ENCODE measurements at regions not wholly inside any gene's neighbourhood (a gene's known extent, or its start where the extent isn't known, plus 50 kb on each side); places are given as distances from the start of the nearest gene placed in this dataset.

GRCh38 chr14:38113546-38113945 is 94.2 kb upstream of the SSTR1 start:
- DNase-seq (ENCODE audit: low read depth, low spot score) = no peak
- Histone ChIP-seq H3K27ac (ENCODE audit: low read length) (no peak overlapping the region), H3K36me3 (ENCODE audit: control insufficient read depth, insufficient read depth, low read length) (no peaks in the 10 kb centered on the region), H3K4me1 (ENCODE audit: control insufficient read depth, insufficient read depth, low read length) (no peaks in the 10 kb centered on the region), H3K9me3 (ENCODE audit: control insufficient read depth, insufficient read depth, low read depth, low read length) (no peaks in the 10 kb centered on the region), H3K4me3 (ENCODE audit: low read depth in 2 of 2, low read length in 2 of 2) (no peak overlapping the region), H3K27me3 (ENCODE audit: control insufficient read depth, insufficient read depth, low read length) (no peaks in the 10 kb centered on the region)
- ChIA-PET POLR2A (no interaction called here), CTCF (no interaction called here)
- intact Hi-C loops (cut with micrococcal nuclease; ENCODE audit: unreplicated experiment) = no loop called here
- in situ Hi-C loops (cut with HindIII; ENCODE audit: low pct_unique_long_range_greater_than_20kb, low sequenced_read_pairs) = no loop called here
- no TSS peak for BruUV-seq (replicated peaks)
- TF ChIP-seq SIN3A (IDR thresholded peaks at IDR 0.05; ENCODE audit: borderline replicate concordance, insufficient read depth, low read depth, low read length) (no peak), REST (IDR thresholded peaks at IDR 0.05; ENCODE audit: insufficient read depth in 1 of 2, low read depth in 2 of 2, low read length in 1 of 2) (no peak), CTCF (IDR thresholded peaks at IDR 0.05) (no peak), TCF7L2 (IDR thresholded peaks at IDR 0.05; ENCODE audit: low read depth, low read length) (no peak), POLR2AphosphoS5 (IDR thresholded peaks at IDR 0.05; ENCODE audit: low read depth, low read length) (no peak)
- no peak for ATAC-seq

- DNase-seq (ENCODE audit: low read depth, low spot score) (no peak), ATAC-seq (no peak)
- POLR2A ChIA-PET = no interaction called here
- Histone ChIP-seq H3K36me3 (ENCODE audit: control insufficient read depth, insufficient read depth, low read length) (no peaks in the 10 kb centered on the region), H3K27ac (ENCODE audit: low read length) (no peak overlapping the region), H3K9me3 (ENCODE audit: control insufficient read depth, insufficient read depth, low read depth, low read length) (no peaks in the 10 kb centered on the region), H3K4me1 (ENCODE audit: control insufficient read depth, insufficient read depth, low read length) (no peaks in the 10 kb centered on the region), H3K4me3 (ENCODE audit: low read depth in 2 of 2, low read length in 2 of 2) (no peak overlapping the region), H3K27me3 (ENCODE audit: control insufficient read depth, insufficient read depth, low read length) (no peaks in the 10 kb centered on the region)
- in situ Hi-C loops (cut with HindIII; ENCODE audit: low pct_unique_long_range_greater_than_20kb, low sequenced_read_pairs) = no loop called here
- CTCF ChIA-PET = no interaction called here
- no TSS peak for BruUV-seq (replicated peaks)
- TF ChIP-seq SIN3A (IDR thresholded peaks at IDR 0.05; ENCODE audit: borderline replicate concordance, insufficient read depth, low read depth, low read length) = no peak
- no peak for TF ChIP-seq TCF7L2 (IDR thresholded peaks at IDR 0.05; ENCODE audit: low read depth, low read length)
- no peak for TF ChIP-seq POLR2AphosphoS5 (IDR thresholded peaks at IDR 0.05; ENCODE audit: low read depth, low read length)
- TF ChIP-seq REST (IDR thresholded peaks at IDR 0.05; ENCODE audit: insufficient read depth in 1 of 2, low read depth in 2 of 2, low read length in 1 of 2) = no peak
- no peak for TF ChIP-seq CTCF (IDR thresholded peaks at IDR 0.05)
- intact Hi-C loops (cut with micrococcal nuclease; ENCODE audit: unreplicated experiment) = no loop called here
These were observed 90.8 kb upstream of the SSTR1 start for GRCh38 chr14:38116895-38117294.
